A673 (cell line): ENCODE measurements at regions not wholly inside any gene's neighbourhood (a gene's known extent, or its start where the extent isn't known, plus 50 kb on each side); places are given as distances from the start of the nearest gene placed in this dataset.
A peak's percentile ranks its signal among the peaks of the same experiment; 100 is the strongest.

Source experiments
- BruUV-seq: library from RNA; stranded (reverse); fragments of 400-500 nt; replicated peaks from 2 replicates; lab custom pipeline; 2021; lab: Mats Ljungman, UMichigan
- CTCF ChIA-PET: fragments of 300-600 bp; sonication (Branson Sonifier 250); formaldehyde crosslinking; loops from one replicate; lab custom pipeline; 2022; ENCODE audit warnings: antibody characterized with exemption; lab: Charles Lee
- POLR2A ChIA-PET: fragments of 300-600 bp; sonication (Branson Sonifier 250); formaldehyde crosslinking; loops from one replicate; lab custom pipeline; 2022; ENCODE audit warnings: antibody characterized with exemption; ENCODE audit not compliant: low non-redundant PET; lab: Charles Lee
- DNase-seq: peaks from one replicate; pipeline ENCODE4 v3.0.0-alpha.2; 2015; ENCODE audit warnings: low spot score
- H3K27ac ChIP-seq: fragments of 200-600 bp; sonication (generic); 2 replicates; pipeline ENCODE4 v1.5.1; 2016; ENCODE audit warnings: mixed run types, low read depth, mild to moderate bottlenecking, mixed read lengths, antibody characterized with exemption, low read length; ENCODE audit not compliant: poor library complexity, severe bottlenecking
- H3K27me3 ChIP-seq: fragments of 200-600 bp; sonication (generic); replicated peaks from 2 replicates; pipeline ENCODE4 v1.6.1; 2017; ENCODE audit warnings: mixed run types, low read depth, mild to moderate bottlenecking, mixed read lengths, antibody characterized with exemption, low read length; ENCODE audit not compliant: insufficient read depth, poor library complexity
- H3K36me3 ChIP-seq: fragments of 200-600 bp; sonication (generic); 2 replicates; pipeline ENCODE4 v1.6.1; 2016; ENCODE audit warnings: mixed run types, mild to moderate bottlenecking, mixed read lengths, antibody characterized with exemption, low read length; ENCODE audit not compliant: insufficient read depth, poor library complexity, severe bottlenecking
- H3K4me1 ChIP-seq: fragments of 200-600 bp; sonication (generic); 2 replicates; pipeline ENCODE4 v1.6.1; 2017; ENCODE audit warnings: mixed run types, mild to moderate bottlenecking, mixed read lengths, antibody characterized with exemption, low read length; ENCODE audit not compliant: insufficient read depth, poor library complexity, severe bottlenecking
- H3K4me3 ChIP-seq: fragments of 200-600 bp; sonication (generic); 2 replicates; pipeline ENCODE4 v1.5.1; 2016; ENCODE audit warnings: low read depth, mixed run types, mild to moderate bottlenecking, mixed read lengths, low read length; ENCODE audit not compliant: poor library complexity, severe bottlenecking
- H3K9me3 ChIP-seq: fragments of 200-600 bp; sonication (generic); 2 replicates; pipeline ENCODE4 v1.6.1; 2016; ENCODE audit warnings: mixed run types, low read depth, mild to moderate bottlenecking, mixed read lengths, antibody characterized with exemption, low read length; ENCODE audit not compliant: poor library complexity, severe bottlenecking
- CTCF ChIP-seq: fragments of 300-800, 200-600 bp; sonication (generic); conservative IDR thresholded peaks from 2 replicates; pipeline ENCODE4 v1.5.1; 2017; ENCODE audit warnings: low read depth, mild to moderate bottlenecking, antibody characterized with exemption, low read length, moderate library complexity, mixed read lengths
- EZH2 ChIP-seq: fragments of 200-600 bp; sonication (generic); IDR thresholded peaks from 2 replicates; pipeline ENCODE4 v1.6.1; 2017; ENCODE audit warnings: borderline replicate concordance, low read depth, mild to moderate bottlenecking, mixed read lengths, antibody characterized with exemption, low read length; ENCODE audit not compliant: poor library complexity, severe bottlenecking
- intact Hi-C: fragments of 100-400 bp; cut with micrococcal nuclease; formaldehyde crosslinking; loops from one replicate; pipeline ENCODE4 v1.10.0; 2022; ENCODE audit not compliant: unreplicated experiment

- peak; percentile 47 for DNase-seq
- Histone ChIP-seq H3K4me3 (no peak overlapping the region), H3K9me3 (no peaks in the 10 kb centered on the region), H3K36me3 (no peaks in the 10 kb centered on the region), H3K4me1 (no peaks in the 10 kb centered on the region), H3K27me3 (no peaks in the 10 kb centered on the region), H3K27ac (no peak overlapping the region)
- TF ChIP-seq EZH2 (no peak), CTCF (peak; percentile 66)
- ChIA-PET CTCF (no interaction called here), POLR2A (no interaction called here)
- no TSS peak for BruUV-seq
- intact Hi-C loops: loop anchor here (5.0 kb wide), 1 partner anchor 1200 kb away; no protein-coding TSS in a partner anchor
Measured at GRCh38 chr5:155616779-155617392, 603.3 kb downstream of the KIF4B start.

- TF ChIP-seq EZH2 (no peak), CTCF (no peak)
- Histone ChIP-seq H3K9me3 (no peaks in the 10 kb centered on the region), H3K27ac (no peak overlapping the region), H3K4me3 (no peak overlapping the region), H3K27me3 (no peaks in the 10 kb centered on the region), H3K4me1 (no peaks in the 10 kb centered on the region), H3K36me3 (no peaks in the 10 kb centered on the region)
- intact Hi-C loops: loop anchor here (5.0 kb wide), 1 partner anchor 1198 kb away; no protein-coding TSS in a partner anchor
- BruUV-seq: no TSS peak
- ChIA-PET POLR2A (no interaction called here), CTCF (no interaction called here)
- no peak for DNase-seq
Measured at GRCh38 chr5:155619688-155620087, 606.1 kb downstream of the KIF4B start.

- ChIA-PET CTCF (no interaction called here), POLR2A (no interaction called here)
- TF ChIP-seq EZH2: no peak
- no peak for TF ChIP-seq CTCF
- no peaks in the 10 kb centered on the region for H3K4me1 ChIP-seq
- no peak for DNase-seq
- peaks cover 4% of the 10 kb centered on the region for H3K27me3 ChIP-seq
- H3K27ac ChIP-seq: no peak overlapping the region
- intact Hi-C loops: no loop called here
- H3K36me3 ChIP-seq: no peaks in the 10 kb centered on the region
- no peaks in the 10 kb centered on the region for H3K9me3 ChIP-seq
- H3K4me3 ChIP-seq: no peak overlapping the region
- BruUV-seq: no TSS peak
Measured at GRCh38 chr5:155620821-155621410, 607.4 kb downstream of the KIF4B start.
